ENCODE measurements at regions not wholly inside any gene's neighbourhood (a gene's known extent, or its start where the extent isn't known, plus 50 kb on each side); places are given as distances from the start of the nearest gene placed in this dataset.
"Not testable (repeated sequence)": the region's sequence is repeated elsewhere in the genome, so short reads cannot be mapped to it uniquely, and the experiment has no call there.

DNA sequence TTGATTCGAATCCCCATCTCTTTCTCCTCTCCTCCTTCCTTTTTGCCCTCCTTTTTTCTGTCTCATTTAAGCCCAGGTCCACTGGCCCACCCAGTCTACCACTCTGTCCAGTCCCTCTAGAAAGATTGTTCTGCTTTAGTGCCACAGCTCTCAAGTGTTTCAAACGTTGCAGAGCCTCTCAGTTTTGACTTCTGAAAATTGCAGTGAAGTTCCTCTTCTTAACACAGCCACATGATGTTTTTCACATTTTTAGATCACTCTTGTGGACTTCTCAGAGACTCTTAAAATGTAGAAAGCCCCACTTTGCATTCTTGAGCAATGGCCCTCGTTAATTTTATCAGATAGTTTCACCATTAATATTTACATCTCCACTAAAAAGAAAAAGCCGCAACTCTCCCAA lies 253.1 kb downstream of the HAPSTR1 start:
- ATAC-seq = no peak
- WGBS = 63% methylated on average over 4 of the region's 4 CpGs
- Histone ChIP-seq H3K27ac (ENCODE audit: low read length) (no peak overlapping the region), H3K9me3 (ENCODE audit: control insufficient read depth, low read length) (no peaks in the 10 kb centered on the region), H3K4me3 (ENCODE audit: low read length) (no peak overlapping the region), H3K27me3 (ENCODE audit: control insufficient read depth, insufficient read depth) (no peaks in the 10 kb centered on the region), H3K4me1 (ENCODE audit: control insufficient read depth, insufficient read depth, low read length) (no peaks in the 10 kb centered on the region)
- no peak for DNase-seq
- intact Hi-C loops (cut with DNase I) = no loop called here

DNA sequence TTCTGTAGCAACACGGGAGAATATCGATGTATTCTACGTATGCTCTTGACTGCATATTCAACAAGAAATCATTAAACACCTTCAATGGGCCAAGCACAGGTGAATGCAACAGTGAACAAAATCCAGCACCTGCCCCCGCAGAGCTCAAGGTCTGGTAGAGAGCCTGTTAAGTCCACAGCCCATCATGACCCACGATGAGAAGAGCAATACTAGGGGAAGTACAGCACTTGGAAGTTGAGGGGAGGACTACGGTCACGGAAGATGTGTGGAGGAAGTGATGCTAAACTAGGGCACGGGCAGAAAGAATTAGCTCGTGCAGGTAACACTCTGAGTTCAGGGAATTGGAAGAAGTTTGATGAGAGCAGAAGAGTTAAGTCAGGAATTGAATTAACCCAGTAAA lies 253.6 kb downstream of the HAPSTR1 start:
- DNase-seq (no peak), ATAC-seq (no peak)
- WGBS = 76% methylated on average over 9 of the region's 9 CpGs
- intact Hi-C loops (cut with DNase I) = no loop called here
- H3K27ac ChIP-seq (ENCODE audit: low read length) = no peak overlapping the region
- H3K4me1 ChIP-seq (ENCODE audit: control insufficient read depth, insufficient read depth, low read length) = no peaks in the 10 kb centered on the region
- H3K27me3 ChIP-seq (ENCODE audit: control insufficient read depth, insufficient read depth) = no peaks in the 10 kb centered on the region
- no peak overlapping the region for H3K4me3 ChIP-seq (ENCODE audit: low read length)
- H3K9me3 ChIP-seq (ENCODE audit: control insufficient read depth, low read length) = peaks cover 2% of the 10 kb centered on the region

DNA sequence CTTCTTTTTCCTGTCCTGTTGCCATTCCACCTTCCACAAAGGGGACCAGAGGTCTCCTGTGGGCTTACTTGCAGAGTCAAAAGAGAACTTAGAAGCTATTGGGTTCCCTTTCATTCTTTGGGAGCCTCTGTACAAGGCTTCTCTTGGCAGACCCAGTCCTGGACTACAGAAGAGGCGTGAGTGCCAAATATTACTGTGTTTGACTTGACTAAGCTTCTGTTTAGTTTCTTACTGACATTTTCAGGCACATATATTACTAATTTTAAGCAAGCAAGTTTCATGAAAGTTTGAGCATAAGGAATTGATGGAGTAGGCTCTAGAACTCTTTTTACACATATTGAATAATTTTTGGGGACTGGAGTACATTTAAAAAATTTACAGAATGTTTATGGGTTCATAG lies 254.4 kb downstream of the HAPSTR1 start:
- no peak for ATAC-seq
- DNase-seq = no peak
- Histone ChIP-seq H3K9me3 (ENCODE audit: control insufficient read depth, low read length) (peaks cover 2% of the 10 kb centered on the region), H3K27me3 (ENCODE audit: control insufficient read depth, insufficient read depth) (no peaks in the 10 kb centered on the region), H3K27ac (ENCODE audit: low read length) (no peak overlapping the region), H3K4me1 (ENCODE audit: control insufficient read depth, insufficient read depth, low read length) (no peaks in the 10 kb centered on the region), H3K4me3 (ENCODE audit: low read length) (no peak overlapping the region)
- intact Hi-C loops (cut with DNase I) = no loop called here
- 70% methylated on average over 1 of the region's 1 CpG for WGBS

GRCh38 chr16:9348912-9349311 lies 257.5 kb downstream of the HAPSTR1 start:
- intact Hi-C loops (cut with DNase I) = no loop called here
- no peak overlapping the region for H3K27ac ChIP-seq (ENCODE audit: low read length)
- peaks cover 1% of the 10 kb centered on the region for H3K4me1 ChIP-seq (ENCODE audit: control insufficient read depth, insufficient read depth, low read length)
- H3K27me3 ChIP-seq (ENCODE audit: control insufficient read depth, insufficient read depth) = no peaks in the 10 kb centered on the region
- H3K9me3 ChIP-seq (ENCODE audit: control insufficient read depth, low read length) = peaks cover 2% of the 10 kb centered on the region
- no peak overlapping the region for H3K4me3 ChIP-seq (ENCODE audit: low read length)
- ATAC-seq (no peak), DNase-seq (no peak)

DNA sequence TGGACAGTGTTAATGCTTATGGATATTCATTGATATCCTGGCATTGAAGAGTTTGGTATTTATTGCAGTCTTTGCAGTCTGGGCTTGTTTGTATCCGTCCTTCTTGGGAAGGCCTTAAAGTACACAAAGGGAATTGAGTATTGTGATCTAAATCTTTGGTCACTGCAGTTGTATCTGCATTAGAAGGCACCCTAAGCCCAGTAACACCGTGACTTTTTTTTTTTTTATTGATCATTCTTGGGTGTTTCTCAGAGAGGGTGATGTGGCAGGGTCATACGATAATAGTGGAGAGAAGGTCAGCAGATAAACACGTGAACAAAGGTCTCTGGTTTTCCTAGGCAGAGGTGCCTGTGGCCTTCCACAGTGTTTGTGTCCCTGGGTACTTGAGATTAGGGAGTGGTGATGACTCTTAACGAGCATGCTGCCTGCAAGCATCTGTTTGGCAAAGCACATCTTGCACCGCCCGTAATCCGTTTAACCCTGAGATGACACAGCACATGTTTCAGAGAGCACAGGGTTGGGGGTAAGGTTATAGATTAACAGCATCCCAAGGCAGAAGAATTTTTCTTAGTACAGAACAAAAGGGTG lies 258.0 kb downstream of the HAPSTR1 start:
- DNase-seq; H3K4me1 ChIP-seq (ENCODE audit: control insufficient read depth, insufficient read depth, low read length); intact Hi-C loops (cut with DNase I); H3K4me3 ChIP-seq (ENCODE audit: low read length); H3K27ac ChIP-seq (ENCODE audit: low read length); H3K9me3 ChIP-seq (ENCODE audit: control insufficient read depth, low read length); H3K27me3 ChIP-seq (ENCODE audit: control insufficient read depth, insufficient read depth); ATAC-seq: not testable (repeated sequence)
- 75% methylated on average over 8 of the region's 8 CpGs for WGBS

DNA sequence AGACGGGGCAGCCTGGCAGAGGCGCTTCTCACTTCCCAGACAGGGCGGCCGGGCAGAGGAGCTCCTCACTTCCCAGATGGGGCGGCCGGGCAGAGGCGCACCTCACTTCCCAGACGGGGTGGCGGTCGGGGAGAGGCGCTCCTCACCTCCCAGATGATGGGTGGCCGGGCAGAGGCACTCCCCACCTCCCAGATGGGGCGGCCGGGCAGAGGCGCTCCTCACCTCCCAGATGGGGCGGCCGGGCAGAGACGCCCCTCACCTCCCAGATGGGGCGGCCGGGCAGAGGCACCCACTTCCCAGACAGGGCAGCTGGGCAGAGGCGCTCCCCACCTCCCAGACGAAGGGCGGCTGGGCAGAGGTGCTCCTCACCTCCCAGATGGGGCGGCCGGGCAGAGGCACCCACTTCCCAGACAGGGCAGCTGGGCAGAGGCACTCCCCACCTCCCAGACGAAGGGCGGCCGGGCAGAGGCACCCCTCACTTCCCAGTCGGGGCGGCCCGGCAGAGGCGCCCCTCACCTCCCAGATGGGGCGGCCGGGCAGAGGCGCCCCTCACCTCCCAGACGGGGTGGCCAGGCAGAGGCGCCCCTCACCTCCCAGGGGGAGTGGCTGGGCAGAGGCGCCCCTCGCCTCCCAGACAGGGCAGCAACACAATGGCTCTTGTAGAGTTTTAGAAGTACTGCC lies 258.8 kb downstream of the HAPSTR1 start:
- not testable (repeated sequence) for H3K27ac ChIP-seq (ENCODE audit: low read length); ATAC-seq; H3K9me3 ChIP-seq (ENCODE audit: control insufficient read depth, low read length); H3K4me1 ChIP-seq (ENCODE audit: control insufficient read depth, insufficient read depth, low read length); DNase-seq; H3K27me3 ChIP-seq (ENCODE audit: control insufficient read depth, insufficient read depth); H3K4me3 ChIP-seq (ENCODE audit: low read length)
- 96% methylated on average over 39 of the region's 39 CpGs for WGBS
- intact Hi-C loops (cut with DNase I) = loop anchor here in 1 of 4 donors (5.0 kb wide), 1 partner anchor 227 kb away; no protein-coding TSS in a partner anchor

GRCh38 chr16:9351440-9351839 lies 260.0 kb downstream of the HAPSTR1 start:
- intact Hi-C loops (cut with DNase I) = loop anchor here in 1 of 4 donors (5.0 kb wide), 1 partner anchor 226 kb away; no protein-coding TSS in a partner anchor
- Histone ChIP-seq H3K27me3 (ENCODE audit: control insufficient read depth, insufficient read depth) (no peaks in the 10 kb centered on the region), H3K27ac (ENCODE audit: low read length) (no peak overlapping the region), H3K4me1 (ENCODE audit: control insufficient read depth, insufficient read depth, low read length) (peaks cover 1% of the 10 kb centered on the region), H3K4me3 (ENCODE audit: low read length) (no peak overlapping the region), H3K9me3 (ENCODE audit: control insufficient read depth, low read length) (peaks cover 2% of the 10 kb centered on the region)
- ATAC-seq = peak in 1 of 2 donors; percentile 24
- 87% methylated on average over 6 of the region's 6 CpGs for WGBS
- DNase-seq = no peak

GRCh38 chr16:9351841-9352434 lies 260.5 kb downstream of the HAPSTR1 start:
- peak in 1 of 2 donors; percentile 55 for ATAC-seq
- Histone ChIP-seq H3K4me3 (ENCODE audit: low read length) (no peak overlapping the region), H3K4me1 (ENCODE audit: control insufficient read depth, insufficient read depth, low read length) (peaks cover 1% of the 10 kb centered on the region), H3K27me3 (ENCODE audit: control insufficient read depth, insufficient read depth) (no peaks in the 10 kb centered on the region), H3K9me3 (ENCODE audit: control insufficient read depth, low read length) (peaks cover 2% of the 10 kb centered on the region), H3K27ac (ENCODE audit: low read length) (no peak overlapping the region)
- 54% methylated on average over 1 of the region's 1 CpG for WGBS
- no peak for DNase-seq
- intact Hi-C loops (cut with DNase I) = loop anchor here in 1 of 4 donors (5.0 kb wide), 1 partner anchor 225 kb away; no protein-coding TSS in a partner anchor

- intact Hi-C loops (cut with DNase I) = no loop called here
- no peak overlapping the region for H3K27ac ChIP-seq (ENCODE audit: low read length)
Observed at GRCh38 chr16:9357829-9358228, 266.4 kb downstream of the HAPSTR1 start.

GRCh38 chr16:9360075-9360474 lies 268.6 kb downstream of the HAPSTR1 start:
- no peak overlapping the region for H3K4me3 ChIP-seq (ENCODE audit: low read length)
- DNase-seq (no peak), ATAC-seq (no peak)
- 91% methylated on average over 7 of the region's 7 CpGs for WGBS
- H3K9me3 ChIP-seq (ENCODE audit: control insufficient read depth, low read length) = no peaks in the 10 kb centered on the region
- no peak overlapping the region for H3K27ac ChIP-seq (ENCODE audit: low read length)
- intact Hi-C loops (cut with DNase I) = no loop called here
- H3K4me1 ChIP-seq (ENCODE audit: control insufficient read depth, insufficient read depth, low read length) = no peaks in the 10 kb centered on the region
- H3K27me3 ChIP-seq (ENCODE audit: control insufficient read depth, insufficient read depth) = no peaks in the 10 kb centered on the region

More at GRCh38 chr16:9357829-9358228, 266.4 kb downstream of the HAPSTR1 start:
- ATAC-seq = no peak
- DNase-seq = no peak
- no peak overlapping the region for H3K4me3 ChIP-seq (ENCODE audit: low read length)
- no peaks in the 10 kb centered on the region for H3K27me3 ChIP-seq (ENCODE audit: control insufficient read depth, insufficient read depth)
- H3K4me1 ChIP-seq (ENCODE audit: control insufficient read depth, insufficient read depth, low read length) = no peaks in the 10 kb centered on the region
- WGBS = 76% methylated on average over 2 of the region's 2 CpGs
- H3K9me3 ChIP-seq (ENCODE audit: control insufficient read depth, low read length) = no peaks in the 10 kb centered on the region

DNA sequence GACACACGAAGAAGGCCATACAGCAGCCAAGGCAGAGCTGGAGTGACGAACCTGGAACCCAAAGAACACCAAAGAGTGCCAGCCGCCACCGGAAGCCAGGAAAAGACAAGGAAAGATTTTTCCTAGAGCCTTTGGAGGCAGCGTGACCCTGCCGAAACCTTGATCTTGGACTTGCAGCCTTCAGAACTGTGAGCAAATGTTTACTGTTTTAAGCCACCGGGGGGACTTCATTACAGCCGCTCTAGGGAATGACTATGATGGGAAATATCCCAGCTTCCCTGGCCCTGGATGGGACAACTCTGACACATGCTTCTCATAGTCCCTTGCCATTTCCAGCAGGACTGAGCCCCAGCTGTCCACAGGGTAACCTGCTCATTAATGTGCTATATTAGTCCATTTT lies 270.6 kb downstream of the HAPSTR1 start:
- Histone ChIP-seq H3K4me1 (ENCODE audit: control insufficient read depth, insufficient read depth, low read length) (no peaks in the 10 kb centered on the region), H3K4me3 (ENCODE audit: low read length) (no peak overlapping the region), H3K9me3 (ENCODE audit: control insufficient read depth, low read length) (no peaks in the 10 kb centered on the region)

More for the DNA sequence above, 270.6 kb downstream of the HAPSTR1 start:
- DNase-seq (no peak), ATAC-seq (no peak)
- intact Hi-C loops (cut with DNase I) = no loop called here
- WGBS = 90% methylated on average over 8 of the region's 8 CpGs
- Histone ChIP-seq H3K27me3 (ENCODE audit: control insufficient read depth, insufficient read depth) (no peaks in the 10 kb centered on the region), H3K27ac (ENCODE audit: low read length) (no peak overlapping the region)
